Transverse colon (tissue), 4 donors: ENCODE measurements at regions not wholly inside any gene's neighbourhood (a gene's known extent, or its start where the extent isn't known, plus 50 kb on each side); places are given as distances from the start of the nearest gene placed in this dataset.

ENCODE experiments used
- DNase-seq: peaks from one replicate; pipeline ENCODE4 v3.0.0-alpha.2; 2019
- H3K27ac ChIP-seq, 4 donors: fragments of 200-600 bp; sonication (generic); 2 replicates each; pipeline ENCODE4 v1.5.1; 2016 to 2018; ENCODE audit warnings: inconsistent platforms in 4 of 4
- H3K27me3 ChIP-seq: fragments of 200-600 bp; sonication (generic); 2 replicates; pipeline ENCODE4 v1.5.1; 2017; ENCODE audit warnings: inconsistent platforms
- H3K36me3 ChIP-seq, 4 donors: fragments of 200-600 bp; sonication (generic); 2 replicates each; pipeline ENCODE4 v1.5.1; 2017 to 2019; ENCODE audit warnings: inconsistent platforms in 4 of 4
- H3K4me1 ChIP-seq, 4 donors: fragments of 200-600 bp; sonication (generic); 2 replicates each; pipeline ENCODE4 v1.5.1; 2017 to 2020; ENCODE audit warnings: inconsistent platforms in 4 of 4
- H3K4me3 ChIP-seq, 4 donors: fragments of 200-600 bp; sonication (generic); 1 replicate in 1 of 4; 2 replicates in 3 of 4; pipeline versions ENCODE4 v1.5.1 to v1.6.1; 2017 to 2019; ENCODE audit warnings: inconsistent platforms in 4 of 4
- H3K9me3 ChIP-seq, 2 donors: fragments of 200-600 bp; sonication (generic); 2 replicates each; pipeline ENCODE4 v1.5.1; 2017 to 2019; ENCODE audit warnings: inconsistent platforms in 2 of 2
- EP300 ChIP-seq: sonication (generic); formaldehyde crosslinking; IDR thresholded peaks from one replicate; pipeline ENCODE4 v1.6.1; 2017; ENCODE audit warnings: antibody characterized with exemption, low read depth
- POLR2A ChIP-seq: fragments of 450-650 bp; IDR thresholded peaks from one replicate; pipeline ENCODE4 v1.6.1; 2016; ENCODE audit warnings: antibody characterized with exemption, mild to moderate bottlenecking, moderate library complexity
- POLR2AphosphoS5 ChIP-seq, 3 donors: sonication (generic); formaldehyde crosslinking; IDR thresholded peaks; one replicate each; pipeline ENCODE4 v1.6.1; 2016; ENCODE audit warnings: antibody characterized with exemption in 3 of 3
- WGBS, 2 donors: methylation state at CpG; one replicate each; pipeline ENCODE4 v1.1.5; 2018; ENCODE audit warnings: low coverage in 1 of 2; 5-methylcytosine and 5-hydroxymethylcytosine counted together
- in situ Hi-C, 4 donors: fragments of 200-750 bp; cut with MboI; loops; one replicate each; pipeline versions ENCODE4 v1.15.0 to v1.15.1; 2017; ENCODE audit warnings: low sequenced_read_pairs in 3 of 4, low pct_ligation_motif_present in 1 of 4, low pct_unique_long_range_greater_than_20kb in 1 of 4
- intact Hi-C: fragments of 100-400 bp; cut with DNase I; formaldehyde crosslinking; loops from one replicate; pipeline ENCODE4 v1.15.1; 2023; ENCODE audit warnings: low total_unique reads
- TF ChIP-seq, protein P1 (sequence below), 5 experiments: fragments of 200-600 bp in 3 of 5; fragments of 450-650 bp in 2 of 5; sonication (generic) in 3 of 5; IDR thresholded peaks; 1 replicate in 2 of 5; 2 replicates in 3 of 5; pipeline ENCODE4 v1.5.1; 2016 to 2017; ENCODE audit warnings: antibody characterized with exemption in 5 of 5, inconsistent platforms in 3 of 5, mild to moderate bottlenecking in 2 of 5, moderate library complexity in 1 of 5

GRCh38 chr3:177674186-177674585, 476.9 kb upstream of the TBL1XR1 start:
- no peaks in the 10 kb centered on the region for H3K9me3 ChIP-seq
- H3K4me3 ChIP-seq, result no peak overlapping the region
- 93 to 100% methylated on average over 2 to 3 of the region's 3 CpGs for WGBS, 2 donors
- H3K27ac ChIP-seq, result no peak overlapping the region
- no peaks in the 10 kb centered on the region for H3K27me3 ChIP-seq
- no peak for DNase-seq
- TF ChIP-seq POLR2AphosphoS5 (IDR thresholded peaks at IDR 0.05) (no peak), POLR2A (no peak), EP300 (no peak)
- TF ChIP-seq, protein P1, sequence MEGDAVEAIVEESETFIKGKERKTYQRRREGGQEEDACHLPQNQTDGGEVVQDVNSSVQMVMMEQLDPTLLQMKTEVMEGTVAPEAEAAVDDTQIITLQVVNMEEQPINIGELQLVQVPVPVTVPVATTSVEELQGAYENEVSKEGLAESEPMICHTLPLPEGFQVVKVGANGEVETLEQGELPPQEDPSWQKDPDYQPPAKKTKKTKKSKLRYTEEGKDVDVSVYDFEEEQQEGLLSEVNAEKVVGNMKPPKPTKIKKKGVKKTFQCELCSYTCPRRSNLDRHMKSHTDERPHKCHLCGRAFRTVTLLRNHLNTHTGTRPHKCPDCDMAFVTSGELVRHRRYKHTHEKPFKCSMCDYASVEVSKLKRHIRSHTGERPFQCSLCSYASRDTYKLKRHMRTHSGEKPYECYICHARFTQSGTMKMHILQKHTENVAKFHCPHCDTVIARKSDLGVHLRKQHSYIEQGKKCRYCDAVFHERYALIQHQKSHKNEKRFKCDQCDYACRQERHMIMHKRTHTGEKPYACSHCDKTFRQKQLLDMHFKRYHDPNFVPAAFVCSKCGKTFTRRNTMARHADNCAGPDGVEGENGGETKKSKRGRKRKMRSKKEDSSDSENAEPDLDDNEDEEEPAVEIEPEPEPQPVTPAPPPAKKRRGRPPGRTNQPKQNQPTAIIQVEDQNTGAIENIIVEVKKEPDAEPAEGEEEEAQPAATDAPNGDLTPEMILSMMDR (IDR thresholded peaks at IDR 0.05), result no peak
- no peaks in the 10 kb centered on the region for H3K36me3 ChIP-seq
- in situ Hi-C loops (no loop called here), intact Hi-C loops (no loop called here)
- peaks cover 0 to 11% (median 9%) of the 10 kb centered on the region in 4 donors for H3K4me1 ChIP-seq

- Histone ChIP-seq H3K4me3 (no peak overlapping the region), H3K9me3 (no peaks in the 10 kb centered on the region), H3K36me3 (no peaks in the 10 kb centered on the region), H3K27me3 (no peaks in the 10 kb centered on the region), H3K27ac (no peak overlapping the region), H3K4me1 (peaks cover 0 to 11% (median 9%) of the 10 kb centered on the region in 4 donors)
- intact Hi-C loops, result no loop called here
- WGBS, 2 donors, result 69 to 90% methylated on average over 3 of the region's 3 CpGs
- in situ Hi-C loops, result no loop called here
- no peak for TF ChIP-seq POLR2AphosphoS5 (IDR thresholded peaks at IDR 0.05)
- TF ChIP-seq EP300, result no peak
- no peak for DNase-seq
Measured at GRCh38 chr3:177676148-177676547, 478.9 kb upstream of the TBL1XR1 start.

GRCh38 chr3:177676947-177677587, 479.8 kb upstream of the TBL1XR1 start:
- 56 to 59% methylated on average over 3 to 6 of the region's 6 CpGs for WGBS, 2 donors
- Histone ChIP-seq H3K4me3 (no peak overlapping the region), H3K4me1 (peaks cover 0 to 11% (median 9%) of the 10 kb centered on the region in 4 donors), H3K9me3 (no peaks in the 10 kb centered on the region), H3K27me3 (no peaks in the 10 kb centered on the region), H3K36me3 (no peaks in the 10 kb centered on the region), H3K27ac (no peak overlapping the region)
- intact Hi-C loops (no loop called here), in situ Hi-C loops (no loop called here)
- TF ChIP-seq POLR2AphosphoS5 (IDR thresholded peaks at IDR 0.05) (no peak), POLR2A (no peak), EP300 (no peak)
- TF ChIP-seq, protein P1 (IDR thresholded peaks at IDR 0.05), result no peak
- peak; percentile 14 for DNase-seq

DNA sequence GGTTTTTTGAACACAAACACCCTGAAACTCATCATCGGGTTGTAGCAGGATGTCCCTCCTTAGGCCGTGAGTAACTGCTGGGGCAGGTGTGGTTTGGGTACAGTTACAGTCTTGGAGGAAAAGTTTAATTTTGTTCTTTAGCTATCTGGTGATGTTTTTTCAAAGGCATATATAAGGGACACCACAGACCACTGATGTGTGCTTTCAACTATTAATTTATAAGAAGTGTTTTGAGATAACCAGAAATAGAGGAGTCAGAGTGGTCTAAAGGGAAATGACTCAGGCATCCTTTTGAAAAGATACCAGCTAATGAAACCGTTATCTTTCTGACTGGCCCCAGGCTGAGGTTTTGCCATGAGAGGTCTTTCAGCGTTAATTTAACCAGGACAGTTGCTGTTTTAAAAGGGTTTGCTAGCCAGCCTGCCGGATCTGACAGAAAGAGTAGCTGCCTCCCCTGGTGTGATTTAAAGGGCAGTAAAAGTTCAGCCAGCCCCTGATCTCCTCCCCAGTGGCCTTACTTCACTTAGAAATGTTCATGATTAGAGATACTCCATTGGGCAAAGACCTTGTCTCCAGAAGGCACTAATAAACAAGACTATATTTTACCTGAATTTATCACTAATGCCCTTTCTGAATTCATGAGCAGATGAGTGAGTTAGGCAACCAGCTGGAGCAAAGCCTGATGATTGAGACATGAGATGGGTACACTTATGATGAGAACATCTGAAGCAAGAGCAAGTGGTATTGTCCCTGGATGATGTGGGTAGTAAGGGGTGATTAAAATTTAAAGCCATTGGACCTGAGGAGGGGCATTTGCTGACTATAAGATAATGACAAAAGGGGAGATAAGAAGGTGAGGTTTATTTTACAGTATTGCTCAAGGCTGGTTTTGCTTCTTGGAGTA, 482.5 kb upstream of the TBL1XR1 start:
- Histone ChIP-seq H3K27ac (no peak overlapping the region), H3K4me3 (no peak overlapping the region), H3K27me3 (no peaks in the 10 kb centered on the region), H3K9me3 (no peaks in the 10 kb centered on the region), H3K4me1 (peaks cover 0 to 6% (median 5%) of the 10 kb centered on the region in 4 donors), H3K36me3 (no peaks in the 10 kb centered on the region)
- in situ Hi-C loops, result no loop called here
- intact Hi-C loops, result no loop called here
- TF ChIP-seq POLR2A (no peak), EP300 (no peak), POLR2AphosphoS5 (IDR thresholded peaks at IDR 0.05) (no peak)
- TF ChIP-seq, protein P1 (IDR thresholded peaks at IDR 0.05), result no peak
- DNase-seq, result no peak
- WGBS, 2 donors, result 57 to 60% methylated on average over 3 to 5 of the region's 5 CpGs
